Bone marrow (tissue), 2 donors: ENCODE measurements at regions not wholly inside any gene's neighbourhood (a gene's known extent, or its start where the extent isn't known, plus 50 kb on each side); places are given as distances from the start of the nearest gene placed in this dataset.
"Not testable (repeated sequence)": the region's sequence is repeated elsewhere in the genome, so short reads cannot be mapped to it uniquely, and the experiment has no call there.

ENCODE experiments used
- DNase-seq, 2 donors: peaks; one replicate each; lab custom pipeline; 2025; lab: John Stamatoyannopoulos, UW

DNA sequence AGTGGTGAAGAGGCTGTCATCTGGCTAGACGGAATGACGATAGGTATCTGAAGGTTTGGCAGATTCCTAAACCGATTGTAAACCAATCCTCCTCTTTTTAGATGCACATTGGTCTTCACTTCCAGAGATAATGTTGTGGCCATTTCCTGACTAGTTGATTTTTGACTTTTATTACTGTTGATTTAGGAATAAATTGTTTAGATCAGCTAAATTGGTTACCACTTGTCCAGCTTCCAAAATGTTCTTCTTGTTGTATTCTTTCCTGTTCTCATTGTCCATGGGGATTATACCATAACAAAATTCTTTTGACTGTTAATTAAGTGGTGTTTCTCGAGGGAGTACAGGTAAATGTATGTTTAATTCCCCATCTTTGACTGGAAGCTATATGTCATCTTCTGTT, 119.7 kb downstream of the MACROH2A1 start:
- no peak for DNase-seq

DNA sequence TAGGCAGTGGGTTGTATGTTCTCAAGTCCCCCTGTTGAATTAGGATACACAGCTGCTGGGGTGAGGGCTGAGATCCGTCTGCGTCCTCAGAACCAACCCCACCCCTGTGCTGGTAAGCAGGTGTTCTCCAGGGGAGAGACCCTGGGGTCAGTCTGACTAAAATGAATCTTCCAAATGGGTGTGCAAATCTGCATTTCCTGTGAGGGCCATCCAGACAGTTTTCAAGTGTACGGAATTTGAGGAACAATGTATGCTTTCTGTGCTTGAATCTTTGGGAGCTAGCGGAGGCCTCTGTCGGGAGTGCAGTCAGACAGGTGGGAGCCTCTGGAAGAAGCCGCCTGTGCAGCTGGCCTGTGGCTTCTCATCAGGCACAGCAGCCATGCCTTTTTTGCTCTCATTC, 122.9 kb downstream of the MACROH2A1 start:
- DNase-seq = no peak

GRCh38 chr5:135273212-135273611, 125.8 kb downstream of the MACROH2A1 start:
- no peak for DNase-seq

- no peak for DNase-seq
Observed at GRCh38 chr5:135272311-135272805, 126.7 kb downstream of the MACROH2A1 start.

- DNase-seq = no peak
Observed at GRCh38 chr5:135271533-135272310, 127.3 kb downstream of the MACROH2A1 start.

- no peak for DNase-seq
Observed at GRCh38 chr5:135269931-135270421, 129.1 kb downstream of the MACROH2A1 start.

- no peak for DNase-seq
Observed at GRCh38 chr5:135269199-135269598, 129.8 kb downstream of the MACROH2A1 start.

- no peak for DNase-seq
Observed at GRCh38 chr5:135266975-135267374, 132.1 kb downstream of the MACROH2A1 start.

DNA sequence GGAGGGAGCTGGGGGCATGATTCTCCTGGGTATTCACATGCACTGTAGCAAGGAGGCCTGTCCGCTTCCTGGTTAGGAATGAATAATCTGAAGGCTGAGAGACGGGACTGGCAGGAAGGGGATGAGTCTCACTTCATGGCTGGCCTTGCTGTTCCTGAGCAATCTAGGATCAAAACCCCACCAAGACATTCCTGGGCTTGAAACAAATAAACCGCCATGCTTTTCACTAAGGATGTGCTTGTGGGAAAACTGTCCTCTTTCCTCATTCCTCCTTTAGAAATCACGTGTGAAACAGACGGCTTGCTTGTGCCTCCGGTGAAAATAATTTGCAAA, 132.8 kb downstream of the MACROH2A1 start:
- no peak for DNase-seq

- DNase-seq = no peak
Observed at GRCh38 chr5:135265497-135266302, 133.3 kb downstream of the MACROH2A1 start.

GRCh38 chr5:135264451-135265440, 134.3 kb downstream of the MACROH2A1 start:
- DNase-seq = no peak

DNA sequence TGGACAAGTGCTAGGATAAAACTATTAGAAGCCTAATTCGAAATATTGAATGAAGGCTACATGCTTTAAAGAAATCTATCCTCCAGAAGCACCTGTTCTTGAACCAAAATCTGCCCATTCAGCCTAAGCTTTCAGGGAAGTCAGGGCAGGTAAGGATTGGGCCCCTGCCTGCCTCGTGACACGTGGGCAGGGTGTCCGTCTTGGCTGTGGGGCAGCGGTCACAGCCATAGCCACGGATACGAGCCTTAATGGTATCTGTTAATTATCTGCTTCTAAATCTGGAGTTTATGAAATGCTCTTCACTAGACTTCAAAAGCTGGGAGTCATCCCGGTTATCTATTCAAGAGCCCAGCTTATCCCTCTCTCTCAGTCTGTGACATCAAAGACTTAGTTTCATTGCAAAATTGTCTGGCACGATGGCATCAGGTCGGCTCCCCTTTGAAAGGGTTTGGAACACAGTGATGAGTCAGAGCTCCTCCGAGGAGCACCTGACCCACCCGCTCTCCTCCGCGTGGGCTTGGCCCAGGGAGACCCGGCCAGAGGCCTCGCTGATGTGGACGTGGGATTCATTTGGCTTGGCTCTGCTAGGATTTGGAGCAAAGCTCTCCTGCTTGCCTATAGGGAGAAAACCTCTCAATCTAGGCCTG, 135.9 kb downstream of the MACROH2A1 start:
- DNase-seq = no peak

GRCh38 chr5:135262364-135262763, 136.7 kb downstream of the MACROH2A1 start:
- DNase-seq = no peak

DNA sequence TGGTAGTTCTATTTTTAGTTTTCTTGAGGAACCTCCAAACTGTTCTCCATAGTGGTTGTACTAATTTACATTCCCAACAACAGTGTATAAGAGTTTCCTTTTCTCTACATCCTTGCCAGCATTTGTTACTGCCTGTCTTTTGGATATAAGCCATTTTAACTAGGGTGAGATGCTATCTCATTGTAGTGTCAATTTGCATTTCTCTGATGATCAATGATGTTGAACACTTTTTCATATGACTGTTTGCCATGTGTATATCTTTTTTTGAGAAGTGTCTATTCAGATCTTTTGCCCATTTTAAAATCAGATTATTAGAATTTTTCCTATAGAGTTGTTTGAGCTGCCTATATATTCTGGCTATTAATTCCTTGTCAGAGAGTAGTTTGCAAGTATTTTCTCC, 138.9 kb downstream of the MACROH2A1 start:
- not testable (repeated sequence) for DNase-seq

DNA sequence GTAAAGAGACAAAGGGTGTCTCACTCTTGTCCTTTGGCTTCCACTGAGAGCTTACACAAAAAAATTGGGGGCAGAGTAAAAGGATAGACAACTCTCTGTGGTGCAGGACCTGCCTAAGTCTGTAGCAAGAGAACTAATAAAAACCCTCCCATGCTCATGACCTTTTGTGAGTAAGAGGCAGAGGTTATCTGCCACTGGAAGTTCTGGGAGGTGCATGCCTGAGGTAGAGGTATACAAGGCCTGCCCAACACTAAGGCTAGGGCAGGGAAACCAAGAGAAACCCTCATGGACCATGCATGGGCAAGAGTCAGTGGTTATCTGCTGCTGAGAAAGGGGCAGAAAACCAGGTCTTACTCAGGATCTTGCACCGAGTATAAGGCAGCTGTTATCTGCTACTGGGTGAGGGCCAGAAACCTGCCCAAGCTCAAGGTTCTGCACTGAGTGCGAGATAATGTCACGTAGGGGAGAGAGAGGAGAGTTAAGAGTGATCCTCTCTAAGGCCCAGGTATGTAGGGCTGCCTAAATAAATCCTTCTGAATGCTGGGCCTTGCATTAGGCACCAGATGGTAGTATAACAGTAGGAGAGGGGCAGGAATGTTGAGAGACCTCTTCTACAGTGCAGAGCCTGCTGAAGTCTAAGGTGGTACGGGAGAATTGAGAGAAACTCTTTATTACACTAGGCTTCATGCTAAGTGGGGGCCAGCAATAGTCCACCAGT, 143.4 kb downstream of the MACROH2A1 start:
- no peak for DNase-seq

DNA sequence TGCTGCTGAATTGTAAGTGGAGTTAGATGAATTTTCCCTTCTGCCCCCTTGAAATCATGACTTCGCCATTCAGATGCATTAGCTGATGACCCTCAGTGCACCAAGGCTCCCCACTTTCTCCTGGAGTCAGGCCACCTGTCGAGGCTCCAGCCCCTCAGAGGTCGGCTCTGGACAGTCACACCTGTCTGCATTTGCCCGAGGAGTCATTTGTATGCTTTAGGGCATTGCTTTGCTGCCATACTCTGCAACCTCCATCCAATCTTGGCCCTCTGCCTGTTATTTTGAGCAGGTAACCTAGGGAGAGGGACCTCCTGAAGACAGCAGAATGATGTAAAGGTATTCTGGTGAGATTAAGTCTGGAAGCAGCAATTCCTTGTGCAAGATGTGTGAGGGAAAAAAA, 144.8 kb downstream of the MACROH2A1 start:
- no peak for DNase-seq

GRCh38 chr5:135253601-135254178, 145.3 kb downstream of the MACROH2A1 start:
- no peak for DNase-seq

DNA sequence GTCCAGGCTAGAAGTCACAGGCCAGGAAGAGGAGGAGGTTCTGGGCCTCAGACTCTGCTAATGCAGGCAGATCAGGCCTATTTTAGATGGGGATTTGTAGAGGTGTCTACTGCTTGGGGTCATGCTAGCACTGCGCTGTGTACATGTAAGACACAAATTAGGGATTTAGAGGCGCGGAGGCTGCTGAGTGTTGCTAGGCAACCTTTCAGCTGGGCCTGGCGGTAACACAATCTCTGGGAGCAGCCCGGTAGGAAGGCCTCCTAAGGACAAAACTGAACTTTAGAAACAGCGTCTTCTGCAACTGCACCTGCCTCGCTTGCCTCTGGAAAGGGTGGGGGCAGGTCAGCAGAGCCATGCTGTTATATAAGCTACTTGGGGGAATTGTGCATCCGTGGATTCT, 147.9 kb downstream of the MACROH2A1 start:
- no peak for DNase-seq

DNA sequence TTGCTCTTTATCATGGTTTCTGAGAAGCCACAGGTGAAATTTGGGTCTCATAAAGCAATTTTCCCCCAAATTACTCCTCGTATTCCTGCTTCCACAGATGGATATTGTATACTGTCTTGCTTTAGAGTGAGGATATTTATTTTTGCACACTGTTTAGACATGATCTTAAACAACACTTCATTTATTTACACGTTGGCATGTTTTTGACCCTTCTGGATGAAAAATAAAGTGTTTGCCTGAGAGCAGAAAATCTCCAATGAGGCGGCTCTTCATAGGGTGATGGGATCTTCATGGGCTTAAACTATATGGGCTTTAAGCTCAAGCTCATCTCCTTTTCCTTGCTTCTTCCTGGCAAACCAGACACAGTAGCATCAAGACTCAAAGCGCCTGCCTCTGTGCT, 148.4 kb downstream of the MACROH2A1 start:
- no peak for DNase-seq

GRCh38 chr5:135249658-135250057, 149.4 kb downstream of the MACROH2A1 start:
- no peak for DNase-seq
